ENCODE measurements at regions not wholly inside any gene's neighbourhood (a gene's known extent, or its start where the extent isn't known, plus 50 kb on each side); places are given as distances from the start of the nearest gene placed in this dataset.

GRCh38 chr1:189152685-189153084, 1325.0 kb downstream of the BRINP3 start:
- TF ChIP-seq, protein P1, sequence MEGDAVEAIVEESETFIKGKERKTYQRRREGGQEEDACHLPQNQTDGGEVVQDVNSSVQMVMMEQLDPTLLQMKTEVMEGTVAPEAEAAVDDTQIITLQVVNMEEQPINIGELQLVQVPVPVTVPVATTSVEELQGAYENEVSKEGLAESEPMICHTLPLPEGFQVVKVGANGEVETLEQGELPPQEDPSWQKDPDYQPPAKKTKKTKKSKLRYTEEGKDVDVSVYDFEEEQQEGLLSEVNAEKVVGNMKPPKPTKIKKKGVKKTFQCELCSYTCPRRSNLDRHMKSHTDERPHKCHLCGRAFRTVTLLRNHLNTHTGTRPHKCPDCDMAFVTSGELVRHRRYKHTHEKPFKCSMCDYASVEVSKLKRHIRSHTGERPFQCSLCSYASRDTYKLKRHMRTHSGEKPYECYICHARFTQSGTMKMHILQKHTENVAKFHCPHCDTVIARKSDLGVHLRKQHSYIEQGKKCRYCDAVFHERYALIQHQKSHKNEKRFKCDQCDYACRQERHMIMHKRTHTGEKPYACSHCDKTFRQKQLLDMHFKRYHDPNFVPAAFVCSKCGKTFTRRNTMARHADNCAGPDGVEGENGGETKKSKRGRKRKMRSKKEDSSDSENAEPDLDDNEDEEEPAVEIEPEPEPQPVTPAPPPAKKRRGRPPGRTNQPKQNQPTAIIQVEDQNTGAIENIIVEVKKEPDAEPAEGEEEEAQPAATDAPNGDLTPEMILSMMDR (conservative IDR thresholded peaks at IDR 0.05; ENCODE audit: low read depth in 2 of 2) = no peak
- no peak for TF ChIP-seq STAT1 (IDR thresholded peaks at IDR 0.05; ENCODE audit: unreplicated experiment)
- no peak for TF ChIP-seq POLR2AphosphoS5 (IDR thresholded peaks at IDR 0.05; ENCODE audit: low read depth)

Data from GM23338 (cell line).